Retina (tissue), 1 donor: ENCODE measurements at regions not wholly inside any gene's neighbourhood (a gene's known extent, or its start where the extent isn't known, plus 50 kb on each side); places are given as distances from the start of the nearest gene placed in this dataset.
"Not testable (repeated sequence)": the region's sequence is repeated elsewhere in the genome, so short reads cannot be mapped to it uniquely, and the experiment has no call there.

Source experiments
- DNase-seq: peaks from one replicate; pipeline ENCODE4 v3.0.0-alpha.2; 2016

DNA sequence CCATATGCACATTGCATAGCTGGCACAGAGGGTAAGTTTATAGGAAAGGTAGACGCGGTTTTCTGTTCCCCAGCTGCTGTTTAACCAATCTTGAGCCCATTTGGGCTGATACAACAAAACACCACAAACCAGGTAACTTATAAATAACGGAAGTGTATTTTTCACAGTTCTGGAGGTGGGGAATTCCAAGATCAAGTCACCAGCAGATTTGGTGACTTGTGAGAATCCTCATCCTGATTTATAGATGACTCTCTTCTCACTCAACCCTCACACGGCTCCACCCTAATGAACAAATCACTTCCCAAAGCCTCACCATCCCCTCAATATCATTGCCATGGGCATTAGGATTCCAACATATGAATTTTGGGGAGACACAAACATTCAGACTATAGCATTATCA is 694.4 kb upstream of the NR2F2 start:
- no peak for DNase-seq

DNA sequence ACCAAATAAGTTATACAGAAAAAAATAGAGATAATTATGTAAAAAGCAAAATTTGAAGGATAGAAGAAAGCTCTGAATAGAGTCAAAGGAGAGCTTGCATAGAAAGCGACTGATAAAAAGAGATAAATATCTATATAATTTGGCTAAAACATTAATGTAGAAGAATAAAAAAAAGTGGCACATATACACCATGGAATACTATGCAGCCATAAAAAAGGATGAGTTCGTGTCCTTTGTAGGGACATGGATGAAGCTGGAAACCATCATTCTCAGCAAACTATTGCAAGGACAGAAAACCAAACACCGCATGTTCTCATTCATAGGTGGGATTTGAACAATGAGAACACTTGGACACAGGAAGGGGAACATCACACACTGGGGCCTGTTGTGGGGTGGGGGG is 693.3 kb upstream of the NR2F2 start:
- DNase-seq, result not testable (repeated sequence)

DNA sequence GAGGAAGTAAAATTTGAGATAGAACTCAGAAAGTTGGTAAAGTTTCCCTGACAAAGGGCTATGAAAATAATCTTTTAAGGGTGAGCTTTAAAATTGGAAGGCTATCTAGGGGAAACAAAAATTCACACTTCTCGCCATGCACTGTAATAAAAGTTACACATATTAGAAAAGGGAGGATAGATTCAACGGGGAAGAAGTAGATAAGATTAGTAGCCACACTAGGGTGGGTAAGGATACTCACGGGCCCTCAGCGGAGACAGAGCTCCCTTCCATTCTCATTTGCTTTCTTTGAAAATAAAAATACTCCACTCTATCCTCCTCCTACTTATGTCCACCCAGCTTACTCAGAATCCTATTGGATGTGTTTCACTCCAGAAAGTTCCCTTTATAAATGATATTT is 691.3 kb upstream of the NR2F2 start:
- no peak for DNase-seq

DNA sequence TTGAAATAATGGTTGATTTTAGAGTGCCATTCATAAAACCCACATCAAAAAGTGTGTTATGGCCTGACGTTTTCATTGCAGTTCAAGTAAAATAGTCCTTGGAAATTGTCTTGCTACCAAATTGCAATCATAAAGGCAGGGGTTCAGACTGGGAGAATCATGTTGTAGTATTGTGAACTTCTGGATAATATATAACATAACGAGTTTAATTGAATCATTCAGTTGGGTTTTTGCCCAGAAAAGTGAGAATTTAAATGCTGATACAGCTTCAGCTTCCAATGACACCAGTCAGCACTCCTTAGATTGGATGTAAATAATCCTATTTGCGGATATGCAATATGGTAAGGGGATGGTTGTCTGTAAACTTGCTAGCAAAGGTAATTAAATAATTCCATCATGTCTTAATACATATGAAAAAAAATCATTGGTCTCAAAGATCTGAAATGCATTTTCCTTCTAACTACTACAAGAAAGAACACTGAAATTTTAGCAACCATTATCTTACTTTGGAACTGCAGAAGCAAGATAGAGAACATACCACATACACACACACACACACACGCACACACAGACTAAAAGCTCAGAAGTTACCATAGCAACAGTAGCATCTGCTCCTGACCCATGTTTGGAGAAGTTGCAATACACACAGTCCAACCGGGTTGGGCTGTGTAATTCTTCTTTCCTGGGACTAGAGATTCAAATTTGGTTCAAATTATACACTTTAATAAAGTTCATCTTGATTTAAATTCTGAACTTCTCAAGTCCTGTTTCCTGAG is 686.2 kb upstream of the NR2F2 start:
- no peak for DNase-seq

DNA sequence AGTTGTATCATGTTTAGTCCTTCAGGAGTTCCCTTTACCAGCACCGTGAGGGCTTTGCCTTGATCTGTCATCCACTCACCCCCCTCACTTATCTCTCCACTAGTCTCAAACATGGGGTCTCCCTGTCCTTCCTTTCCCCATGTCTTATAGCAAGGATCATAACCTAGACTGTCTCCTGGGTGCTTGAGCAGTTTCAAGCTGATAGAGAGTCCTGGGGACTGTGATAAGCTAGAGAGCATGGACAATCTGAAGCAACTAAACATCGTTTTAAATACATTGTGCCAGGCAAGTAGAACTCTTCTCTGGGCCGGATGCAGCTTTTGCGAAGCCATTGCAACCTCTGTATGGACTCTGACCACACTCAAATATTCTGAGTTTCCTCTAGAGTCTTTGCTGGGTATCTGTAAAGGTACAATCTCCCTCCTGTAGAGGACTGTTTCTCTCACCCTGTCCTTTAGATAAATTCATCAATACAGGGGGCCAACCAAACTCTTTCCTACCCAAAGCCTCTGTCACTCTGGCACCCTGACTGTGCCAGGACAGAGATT is 684.6 kb upstream of the NR2F2 start:
- no peak for DNase-seq

DNA sequence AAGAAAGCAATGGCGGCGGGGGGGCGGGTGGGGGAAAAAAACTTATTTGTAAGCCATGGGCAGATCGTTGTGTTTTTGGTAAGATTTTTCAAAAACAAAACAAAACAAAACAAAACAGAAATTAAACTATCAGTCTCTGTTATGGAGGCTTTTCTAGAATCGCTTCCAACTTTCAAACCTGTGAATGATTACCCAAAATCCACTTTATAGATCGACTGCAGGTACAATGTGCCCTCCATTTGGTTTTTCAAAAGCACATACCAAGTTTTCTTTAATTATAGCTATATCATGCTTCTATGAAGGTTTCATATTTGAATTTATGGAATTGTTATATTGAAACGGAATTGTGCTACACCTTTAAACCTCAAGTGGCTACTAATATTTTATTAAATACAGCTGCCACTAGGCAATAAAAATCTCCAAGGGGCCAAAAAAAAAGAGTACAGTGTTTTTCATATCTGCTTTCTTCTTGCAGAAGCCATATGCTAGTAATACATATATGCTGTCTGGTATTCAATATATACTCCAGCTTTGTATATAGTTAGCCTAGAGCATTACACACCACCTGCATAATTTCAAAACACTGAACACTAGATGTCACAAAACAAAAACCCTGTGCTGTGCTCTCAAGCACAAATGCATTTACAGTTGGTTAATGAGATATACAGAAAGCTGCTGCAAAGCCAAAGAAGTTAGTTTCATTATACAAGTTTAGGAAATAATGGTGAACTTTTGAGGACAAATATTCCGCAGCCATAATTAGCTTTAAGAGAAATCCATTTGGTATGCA is 683.8 kb upstream of the NR2F2 start:
- no peak for DNase-seq

DNA sequence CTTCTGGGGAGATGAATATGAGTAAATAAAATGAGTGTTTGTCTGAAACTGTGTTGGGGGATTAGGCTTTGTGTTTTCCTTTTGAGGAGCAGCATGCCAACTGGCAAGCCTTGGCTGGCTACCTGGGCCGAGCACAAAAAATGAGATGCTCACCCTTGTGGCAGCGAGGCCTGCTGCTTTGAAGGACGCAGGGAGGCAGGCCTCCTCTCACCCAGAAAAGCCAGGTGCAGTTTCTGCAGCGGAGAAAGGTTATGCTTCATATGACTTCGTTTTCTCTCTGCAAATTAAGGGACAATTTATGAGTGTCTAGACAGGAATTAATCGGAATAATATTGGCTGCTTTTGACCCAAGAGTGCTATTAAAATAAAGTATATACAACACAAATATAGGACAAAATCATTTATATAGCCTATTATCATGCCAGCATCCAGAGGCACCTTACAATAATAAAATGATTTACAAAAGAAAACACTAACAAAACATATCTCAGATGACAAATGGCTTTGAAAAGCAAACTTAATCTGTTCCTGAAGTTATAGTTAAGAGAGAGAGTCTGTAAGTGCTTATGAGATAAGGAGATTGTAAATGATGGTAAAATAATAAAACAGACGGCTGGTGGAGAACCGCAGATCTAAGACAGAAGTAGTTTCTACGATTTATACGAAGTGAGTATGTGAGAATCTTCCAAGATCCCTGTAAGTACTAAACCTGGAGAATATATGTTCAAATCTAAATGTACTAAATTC is 682.8 kb upstream of the NR2F2 start:
- DNase-seq, result no peak

DNA sequence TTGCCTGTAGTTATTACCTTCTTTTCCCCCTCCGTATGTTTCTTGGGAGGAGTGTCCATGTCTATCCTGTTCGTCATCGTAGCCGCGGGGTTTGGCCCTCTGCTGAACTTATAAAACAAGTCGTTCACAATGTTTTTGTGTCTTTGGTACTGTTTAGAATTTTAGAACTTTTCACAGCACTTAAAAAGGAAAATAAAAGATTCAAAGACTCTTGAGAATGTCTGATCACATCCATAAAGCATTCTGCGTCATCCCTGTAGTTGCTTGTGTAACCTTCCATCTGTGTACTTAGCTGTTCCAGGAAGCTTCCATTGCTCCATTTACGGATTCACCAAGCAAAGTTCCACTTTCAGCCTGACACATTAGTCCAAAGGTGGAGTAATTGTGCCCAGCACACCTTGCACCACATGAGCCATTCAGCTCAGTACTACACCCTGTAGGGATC is 677.1 kb upstream of the NR2F2 start:
- no peak for DNase-seq

DNA sequence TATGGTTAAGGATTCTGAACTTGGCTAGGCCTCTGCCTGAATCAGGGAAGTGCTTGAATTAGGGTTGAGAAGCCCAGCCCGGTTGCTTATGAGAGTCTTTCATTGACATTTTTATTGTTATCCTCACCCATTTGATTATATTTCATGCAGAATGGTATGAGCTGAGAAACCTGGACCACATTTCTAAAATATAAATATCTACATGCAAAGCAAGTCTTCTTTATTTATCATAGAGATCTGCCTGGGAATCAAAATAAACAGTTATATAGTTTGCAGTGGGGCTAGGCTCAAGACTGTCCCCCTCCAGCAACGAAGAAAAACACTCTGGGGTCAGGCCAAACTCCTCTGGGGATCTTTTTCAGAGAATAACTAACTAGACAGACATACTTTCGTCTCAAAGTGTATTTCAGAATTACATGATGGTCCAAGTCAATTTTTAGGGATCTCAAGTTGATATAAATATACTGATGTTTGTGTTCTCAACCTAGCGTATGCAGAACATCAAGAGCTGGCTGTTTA is 675.4 kb upstream of the NR2F2 start:
- DNase-seq, result no peak

DNA sequence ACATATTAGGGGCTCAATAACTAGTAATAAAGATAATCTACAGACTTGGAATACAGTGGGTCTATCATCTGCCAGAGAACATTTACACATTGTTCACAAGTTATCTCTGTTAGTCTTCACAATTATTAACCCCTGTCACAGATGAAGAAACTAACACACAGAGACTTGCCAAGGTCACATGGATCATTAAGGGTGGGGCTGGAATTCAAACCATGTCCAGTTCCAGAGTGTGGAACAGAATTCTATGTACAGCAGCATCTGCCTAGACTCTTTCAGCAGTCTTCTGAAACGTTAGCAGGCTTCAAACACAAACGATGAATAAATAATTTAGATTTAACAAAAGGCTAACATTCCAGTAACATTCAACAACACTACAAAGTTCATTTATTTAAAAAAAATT is 673.9 kb upstream of the NR2F2 start:
- DNase-seq, result no peak

DNA sequence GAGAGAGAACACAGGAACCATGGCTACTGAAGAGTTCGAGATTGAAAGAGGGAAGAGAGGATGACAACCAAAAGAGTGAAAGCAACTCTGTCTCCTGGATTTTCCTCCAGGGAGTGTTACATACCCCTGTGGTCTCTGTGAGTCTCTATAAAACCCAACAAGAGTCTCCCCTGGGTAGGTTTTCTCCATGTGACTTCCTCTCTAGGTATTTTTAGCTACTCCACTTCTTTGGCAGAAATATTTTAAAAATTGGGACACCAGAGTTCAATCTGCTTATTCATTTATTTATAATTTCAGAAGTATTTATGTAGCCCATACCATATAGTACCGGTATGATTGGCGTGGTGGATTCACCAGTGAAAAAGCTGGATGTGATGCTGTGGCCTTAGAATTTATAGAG is 671.7 kb upstream of the NR2F2 start:
- no peak for DNase-seq

DNA sequence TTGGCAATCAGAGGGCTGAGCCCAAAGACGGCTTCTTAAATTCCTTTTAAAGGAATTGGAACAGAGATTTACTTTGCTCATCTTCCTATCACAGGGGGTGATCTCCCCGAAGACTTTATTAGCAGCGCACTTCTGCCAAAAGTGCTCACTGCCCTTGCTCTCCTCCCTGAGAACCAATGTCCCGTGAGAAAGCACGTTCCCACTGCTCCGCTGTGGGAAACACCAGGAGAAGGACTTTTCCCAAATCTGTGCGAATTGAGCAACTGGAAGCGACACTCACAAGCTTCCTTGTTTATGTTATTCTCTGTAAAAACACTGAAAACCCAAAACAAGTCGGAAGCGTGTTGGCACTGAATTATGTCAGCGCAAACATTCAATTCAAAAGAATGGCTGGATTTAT is 670.8 kb upstream of the NR2F2 start:
- DNase-seq, result no peak

DNA sequence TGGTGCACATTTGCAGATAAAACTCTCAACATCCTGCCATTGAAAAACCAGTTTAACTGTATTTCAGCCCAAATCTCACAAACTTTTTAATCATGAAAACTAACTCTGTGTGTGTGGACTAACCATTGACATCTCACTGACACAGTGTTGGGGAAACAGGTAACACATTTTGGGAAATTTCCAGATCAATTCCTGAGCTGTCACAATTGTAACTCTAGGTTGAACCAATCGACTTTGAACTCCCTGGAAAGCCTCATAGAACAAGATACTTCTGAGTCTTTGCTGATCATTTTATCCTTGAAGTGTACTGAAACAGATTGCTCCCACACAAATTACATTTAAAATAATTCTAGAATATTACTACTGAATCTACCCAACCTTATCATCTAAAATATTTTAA is 667.9 kb upstream of the NR2F2 start:
- DNase-seq, result no peak

DNA sequence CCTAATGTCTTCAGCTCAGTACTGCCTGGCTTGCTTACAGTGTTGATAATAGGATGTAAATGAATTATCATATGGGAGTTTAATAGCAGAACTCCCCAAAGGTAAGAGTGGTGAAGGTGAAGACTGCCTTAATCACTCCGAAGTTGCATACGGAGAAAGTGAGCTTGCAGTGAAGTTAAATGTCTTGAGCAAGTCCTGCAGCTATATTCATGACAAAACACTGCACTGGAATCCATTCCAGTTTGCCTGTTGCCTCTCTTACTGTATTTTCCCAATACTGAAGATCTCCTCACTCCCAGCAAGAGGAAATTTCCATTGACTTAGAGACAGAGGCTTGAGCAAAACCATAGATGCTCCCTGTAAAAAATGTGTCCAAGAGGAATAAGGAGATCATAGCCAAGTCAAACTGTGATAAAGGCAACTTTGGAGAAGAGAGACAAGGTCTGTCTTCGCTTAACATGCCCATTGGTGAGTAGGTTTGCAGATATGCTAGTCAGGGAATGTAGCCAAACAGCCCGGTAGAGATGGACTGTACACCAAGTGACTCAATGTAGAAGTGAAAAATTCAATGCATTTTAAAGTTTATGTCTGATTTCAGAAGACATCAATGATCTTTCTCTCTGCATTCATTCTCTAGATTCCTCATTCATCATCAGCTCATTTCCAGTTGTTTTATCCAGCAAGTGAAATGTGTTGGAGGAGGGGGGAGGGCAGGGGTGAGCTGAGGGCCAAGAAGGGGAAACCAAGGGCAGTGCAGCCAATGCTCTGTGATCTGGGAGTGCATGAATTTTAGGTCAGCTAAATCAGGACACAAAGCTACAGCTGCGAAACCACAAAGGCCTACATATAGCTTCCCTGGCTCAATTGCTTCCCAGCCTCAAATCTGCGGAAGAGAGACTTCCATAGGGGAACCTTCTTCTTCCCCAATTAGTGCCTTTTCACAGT is 667.1 kb upstream of the NR2F2 start:
- no peak for DNase-seq

DNA sequence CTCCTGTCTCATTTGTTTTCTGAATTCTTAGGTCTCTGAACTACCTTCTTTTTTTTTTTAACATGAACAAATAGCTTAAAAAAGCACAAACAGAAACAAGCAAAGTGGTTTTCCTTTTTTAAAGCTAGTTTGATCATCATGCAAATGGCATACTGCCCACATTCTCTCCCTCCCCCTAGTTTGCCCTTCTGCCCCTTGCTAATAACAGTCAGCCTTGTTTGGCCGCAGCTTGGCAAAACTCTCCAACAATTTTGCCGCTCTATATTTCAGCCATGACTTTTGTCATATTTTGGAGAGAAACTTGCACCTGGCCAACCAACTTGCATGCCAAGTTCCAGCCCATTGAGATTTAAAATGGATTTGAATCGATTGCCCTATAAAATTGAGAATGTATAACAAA is 666.0 kb upstream of the NR2F2 start:
- no peak for DNase-seq

DNA sequence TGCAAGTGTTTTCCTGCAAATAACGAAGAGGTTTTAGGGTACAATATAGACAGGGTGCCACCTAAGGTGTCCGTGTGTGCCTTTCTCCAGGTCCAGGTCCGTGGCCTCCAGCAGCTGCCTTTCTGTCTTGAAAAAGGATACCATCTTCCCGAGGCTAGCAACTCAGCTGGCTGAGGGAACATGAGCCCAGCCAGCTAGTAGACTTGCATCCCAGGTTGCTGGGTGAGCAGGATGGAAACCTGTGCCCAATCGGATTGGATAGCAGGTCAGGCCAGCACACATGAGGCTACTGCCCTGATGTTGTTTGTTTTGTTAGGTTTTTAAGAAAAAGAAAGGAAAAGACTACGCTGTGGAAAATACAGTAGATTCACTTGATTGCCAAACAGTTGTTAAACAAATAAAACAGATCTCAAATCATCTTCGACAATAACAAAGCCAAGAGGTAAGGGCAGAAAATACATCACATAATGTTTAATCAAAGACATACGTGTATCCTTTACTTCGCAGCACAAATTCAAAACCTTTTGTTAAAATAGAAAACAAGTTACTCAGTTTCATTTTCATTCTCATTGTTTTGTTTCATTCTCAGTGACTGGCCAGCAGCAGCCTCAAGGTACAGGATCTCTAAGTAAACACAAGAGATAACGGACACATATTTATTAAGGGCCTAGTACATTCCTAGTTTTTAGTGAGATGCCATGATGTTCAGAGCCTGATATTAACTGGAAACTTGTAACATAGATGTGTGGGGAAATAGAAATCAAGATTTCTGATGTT is 661.2 kb upstream of the NR2F2 start:
- DNase-seq, result no peak

DNA sequence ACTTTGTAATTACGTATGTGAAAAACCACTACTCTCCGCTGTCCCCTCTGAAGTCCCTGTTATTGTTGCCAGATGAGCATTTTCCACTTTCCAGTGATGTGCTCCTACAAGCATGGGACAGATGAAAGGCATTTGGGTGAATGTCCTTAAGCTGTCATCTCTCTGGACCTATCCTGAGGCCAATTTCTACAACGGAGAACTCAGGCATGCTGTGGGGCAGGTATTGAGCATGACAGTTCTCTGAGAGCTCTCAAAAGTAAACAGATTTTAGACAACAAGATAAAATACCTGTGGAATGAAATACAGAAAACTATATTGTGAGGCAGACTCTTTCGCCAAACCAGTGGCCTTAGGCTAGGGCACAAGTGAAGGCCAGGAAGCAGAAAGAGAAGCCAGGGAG is 656.5 kb upstream of the NR2F2 start:
- DNase-seq, result no peak

DNA sequence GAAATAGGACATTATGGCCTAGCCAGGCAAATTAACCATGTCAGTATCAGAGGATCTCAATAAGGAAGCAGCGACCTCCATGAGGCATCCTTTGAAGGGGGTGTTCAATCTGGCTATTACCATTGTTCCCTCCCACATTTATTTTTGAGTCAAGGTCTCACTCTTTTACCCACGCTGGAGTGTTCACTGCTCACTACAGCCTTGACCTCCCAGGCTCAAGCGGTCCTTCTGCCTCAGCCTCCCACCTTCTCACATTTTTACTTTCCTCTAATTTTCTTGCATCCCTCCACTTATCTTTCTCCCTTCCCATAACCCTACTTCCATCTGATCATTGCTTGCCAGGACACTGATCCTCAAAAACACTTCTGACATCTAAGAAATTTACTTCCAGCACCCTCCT is 654.0 kb upstream of the NR2F2 start:
- no peak for DNase-seq

DNA sequence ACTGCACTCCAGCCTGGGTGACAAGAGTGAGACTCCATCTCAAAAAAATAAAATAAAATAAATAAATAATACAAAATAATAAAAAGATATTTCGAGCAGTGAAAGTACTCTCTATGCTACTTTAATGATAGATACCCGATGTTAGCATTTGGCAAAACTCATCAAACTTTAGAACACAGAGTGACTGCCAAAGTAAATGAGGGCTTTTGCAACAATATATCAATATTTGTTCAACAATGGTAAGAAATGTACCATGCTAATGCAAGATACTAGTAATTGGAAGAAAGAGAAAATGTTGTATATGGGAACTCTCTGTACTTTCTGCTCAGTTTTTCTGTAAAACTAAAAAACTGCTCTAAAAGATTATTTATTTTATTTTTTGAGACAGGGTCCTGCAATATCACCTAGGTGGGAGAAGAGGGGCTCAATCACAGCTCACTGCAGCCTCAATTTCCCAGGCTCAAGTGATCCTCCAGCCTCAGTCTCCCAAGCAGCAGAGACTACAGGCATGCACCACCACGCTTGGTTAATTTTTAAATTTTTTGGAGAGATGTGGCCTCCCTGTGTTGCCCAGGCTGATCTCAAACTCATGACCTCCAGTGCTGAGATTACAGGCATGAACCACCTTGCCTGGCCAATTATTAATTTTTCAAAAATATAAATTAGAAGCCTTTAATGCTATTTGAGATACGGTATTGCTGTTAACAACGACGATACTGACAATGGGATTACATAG is 650.5 kb upstream of the NR2F2 start:
- no peak for DNase-seq

DNA sequence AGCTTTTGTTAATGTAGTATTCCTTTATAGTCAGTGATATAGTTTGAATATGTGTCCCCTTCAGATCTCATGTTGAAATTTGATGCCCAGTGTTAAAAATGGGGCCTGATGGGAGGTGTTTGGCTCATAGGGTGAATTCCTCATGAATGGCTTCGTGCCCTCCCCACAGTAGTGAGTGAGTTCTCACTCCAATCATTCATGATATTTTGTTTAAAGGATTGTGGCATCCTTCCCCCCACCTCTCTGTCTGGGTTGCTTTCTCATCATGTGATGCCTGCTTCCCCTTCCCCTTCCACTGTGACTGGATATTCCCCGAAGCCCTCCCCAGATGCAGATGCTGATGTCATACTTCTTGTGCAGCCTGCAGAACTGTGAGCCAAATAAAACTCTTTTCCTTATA is 649.8 kb upstream of the NR2F2 start:
- no peak for DNase-seq
